ENCODE measurements at regions not wholly inside any gene's neighbourhood (a gene's known extent, or its start where the extent isn't known, plus 50 kb on each side); places are given as distances from the start of the nearest gene placed in this dataset.

GRCh38 chr1:34406377-34406776, 229.7 kb downstream of the C1orf94 start:
- TF ChIP-seq REST (IDR thresholded peaks at IDR 0.05; ENCODE audit: insufficient read depth in 1 of 2, low read depth in 2 of 2, low read length in 2 of 2) (no peak), SIN3A (IDR thresholded peaks at IDR 0.05; ENCODE audit: borderline replicate concordance, insufficient read depth, low read length) (no peak), TAF1 (IDR thresholded peaks at IDR 0.05; ENCODE audit: borderline replicate concordance, insufficient read depth, low read length) (no peak), POLR2AphosphoS5 (IDR thresholded peaks at IDR 0.05; ENCODE audit: low read depth, low read length) (no peak), FOXP2 (optimal IDR thresholded peaks at IDR 0.05; ENCODE audit: borderline replicate concordance, extremely low read depth, extremely low read length, insufficient read depth) (no peak)

GRCh38 chr1:34406833-34407539, 230.3 kb downstream of the C1orf94 start:
- TF ChIP-seq FOXP2 (optimal IDR thresholded peaks at IDR 0.05; ENCODE audit: borderline replicate concordance, extremely low read depth, extremely low read length, insufficient read depth) (no peak), TAF1 (IDR thresholded peaks at IDR 0.05; ENCODE audit: borderline replicate concordance, insufficient read depth, low read length) (no peak), SIN3A (IDR thresholded peaks at IDR 0.05; ENCODE audit: borderline replicate concordance, insufficient read depth, low read length) (no peak), REST (IDR thresholded peaks at IDR 0.05; ENCODE audit: insufficient read depth in 1 of 2, low read depth in 2 of 2, low read length in 2 of 2) (no peak), POLR2AphosphoS5 (IDR thresholded peaks at IDR 0.05; ENCODE audit: low read depth, low read length) (no peak)

GRCh38 chr1:34408011-34408410, 231.3 kb downstream of the C1orf94 start:
- TF ChIP-seq FOXP2 (optimal IDR thresholded peaks at IDR 0.05; ENCODE audit: borderline replicate concordance, extremely low read depth, extremely low read length, insufficient read depth) = no peak
- TF ChIP-seq TAF1 (IDR thresholded peaks at IDR 0.05; ENCODE audit: borderline replicate concordance, insufficient read depth, low read length) = no peak
- TF ChIP-seq REST (IDR thresholded peaks at IDR 0.05; ENCODE audit: insufficient read depth in 1 of 2, low read depth in 2 of 2, low read length in 2 of 2) = no peak
- no peak for TF ChIP-seq POLR2AphosphoS5 (IDR thresholded peaks at IDR 0.05; ENCODE audit: low read depth, low read length)
- no peak for TF ChIP-seq SIN3A (IDR thresholded peaks at IDR 0.05; ENCODE audit: borderline replicate concordance, insufficient read depth, low read length)

GRCh38 chr1:34409689-34410229, 233.1 kb downstream of the C1orf94 start:
- TF ChIP-seq SIN3A (IDR thresholded peaks at IDR 0.05; ENCODE audit: borderline replicate concordance, insufficient read depth, low read length) (no peak), TAF1 (IDR thresholded peaks at IDR 0.05; ENCODE audit: borderline replicate concordance, insufficient read depth, low read length) (no peak), POLR2AphosphoS5 (IDR thresholded peaks at IDR 0.05; ENCODE audit: low read depth, low read length) (no peak), FOXP2 (optimal IDR thresholded peaks at IDR 0.05; ENCODE audit: borderline replicate concordance, extremely low read depth, extremely low read length, insufficient read depth) (no peak)

GRCh38 chr1:34412598-34413370, 236.1 kb downstream of the C1orf94 start:
- TF ChIP-seq SIN3A (IDR thresholded peaks at IDR 0.05; ENCODE audit: borderline replicate concordance, insufficient read depth, low read length) = no peak
- TF ChIP-seq REST (IDR thresholded peaks at IDR 0.05; ENCODE audit: insufficient read depth in 1 of 2, low read depth in 2 of 2, low read length in 2 of 2) = no peak
- no peak for TF ChIP-seq POLR2AphosphoS5 (IDR thresholded peaks at IDR 0.05; ENCODE audit: low read depth, low read length)
- no peak for TF ChIP-seq TAF1 (IDR thresholded peaks at IDR 0.05; ENCODE audit: borderline replicate concordance, insufficient read depth, low read length)
- TF ChIP-seq FOXP2 (optimal IDR thresholded peaks at IDR 0.05; ENCODE audit: borderline replicate concordance, extremely low read depth, extremely low read length, insufficient read depth) = no peak

All from PFSK-1 (cell line).